ENCODE measurements at regions not wholly inside any gene's neighbourhood (a gene's known extent, or its start where the extent isn't known, plus 50 kb on each side); places are given as distances from the start of the nearest gene placed in this dataset.
A peak's percentile ranks its signal among the peaks of the same experiment; 100 is the strongest.

GRCh38 chr5:74212336-74212735 is 428.2 kb downstream of the ENC1 start:
- Histone ChIP-seq H3K9me3 (ENCODE audit: control insufficient read depth, low read length) (no peaks in the 10 kb centered on the region), H3K9ac (no peak overlapping the region), H3K79me2 (no peaks in the 10 kb centered on the region), H3K4me2 (ENCODE audit: low read length) (no peak overlapping the region), H3K27me3 (ENCODE audit: control insufficient read depth, insufficient read depth, low read length) (no peaks in the 10 kb centered on the region), H3K4me1 (no peaks in the 10 kb centered on the region), H2AFZ (no peak overlapping the region), H3K27ac (no peak overlapping the region), H3K36me3 (ENCODE audit: control insufficient read depth, insufficient read depth, low read length) (no peaks in the 10 kb centered on the region), H3K4me3 (ENCODE audit: low read depth, low read length) (no peak overlapping the region)
- no peak for TF ChIP-seq CTCF (IDR thresholded peaks at IDR 0.05)

GRCh38 chr5:74209571-74209970 is 431.0 kb downstream of the ENC1 start:
- Histone ChIP-seq H3K27ac (no peak overlapping the region), H3K9me3 (ENCODE audit: control insufficient read depth, low read length) (no peaks in the 10 kb centered on the region), H3K36me3 (ENCODE audit: control insufficient read depth, insufficient read depth, low read length) (no peaks in the 10 kb centered on the region), H2AFZ (no peak overlapping the region), H3K27me3 (ENCODE audit: control insufficient read depth, insufficient read depth, low read length) (no peaks in the 10 kb centered on the region), H3K79me2 (no peaks in the 10 kb centered on the region), H3K4me1 (peaks cover 12% of the 10 kb centered on the region), H3K4me3 (ENCODE audit: low read depth, low read length) (no peak overlapping the region), H3K9ac (no peak overlapping the region), H3K4me2 (ENCODE audit: low read length) (no peak overlapping the region)
- no peak for TF ChIP-seq CTCF (IDR thresholded peaks at IDR 0.05)

GRCh38 chr5:74206579-74207550 is 433.7 kb downstream of the ENC1 start:
- H3K4me1 ChIP-seq: peaks cover 12% of the 10 kb centered on the region
- H3K27ac ChIP-seq: peak overlapping the region; percentile 29
- H3K36me3 ChIP-seq (ENCODE audit: control insufficient read depth, insufficient read depth, low read length): no peaks in the 10 kb centered on the region
- H3K4me3 ChIP-seq (ENCODE audit: low read depth, low read length): peak overlapping the region; percentile 6
- no peak overlapping the region for H3K9ac ChIP-seq
- TF ChIP-seq CTCF (IDR thresholded peaks at IDR 0.05): no peak
- H3K27me3 ChIP-seq (ENCODE audit: control insufficient read depth, insufficient read depth, low read length): no peaks in the 10 kb centered on the region
- H3K9me3 ChIP-seq (ENCODE audit: control insufficient read depth, low read length): no peaks in the 10 kb centered on the region
- no peaks in the 10 kb centered on the region for H3K79me2 ChIP-seq
- H2AFZ ChIP-seq: peak overlapping the region; percentile 1
- peak overlapping the region; percentile 36 for H3K4me2 ChIP-seq (ENCODE audit: low read length)

- TF ChIP-seq CTCF (IDR thresholded peaks at IDR 0.05): no peak
- Histone ChIP-seq H3K4me1 (peaks cover 12% of the 10 kb centered on the region), H2AFZ (peak overlapping the region; percentile 1), H3K4me2 (ENCODE audit: low read length) (peak overlapping the region; percentile 36), H3K27ac (peak overlapping the region; percentile 29), H3K9me3 (ENCODE audit: control insufficient read depth, low read length) (no peaks in the 10 kb centered on the region), H3K36me3 (ENCODE audit: control insufficient read depth, insufficient read depth, low read length) (no peaks in the 10 kb centered on the region), H3K9ac (no peak overlapping the region), H3K4me3 (ENCODE audit: low read depth, low read length) (peak overlapping the region; percentile 6), H3K27me3 (ENCODE audit: control insufficient read depth, insufficient read depth, low read length) (no peaks in the 10 kb centered on the region), H3K79me2 (no peaks in the 10 kb centered on the region)
Observed at GRCh38 chr5:74205767-74206578, 434.6 kb downstream of the ENC1 start.

Data from parathyroid adenoma (tissue), 2 donors.